ENCODE measurements at regions not wholly inside any gene's neighbourhood (a gene's known extent, or its start where the extent isn't known, plus 50 kb on each side); places are given as distances from the start of the nearest gene placed in this dataset.

- TF ChIP-seq, protein P1, sequence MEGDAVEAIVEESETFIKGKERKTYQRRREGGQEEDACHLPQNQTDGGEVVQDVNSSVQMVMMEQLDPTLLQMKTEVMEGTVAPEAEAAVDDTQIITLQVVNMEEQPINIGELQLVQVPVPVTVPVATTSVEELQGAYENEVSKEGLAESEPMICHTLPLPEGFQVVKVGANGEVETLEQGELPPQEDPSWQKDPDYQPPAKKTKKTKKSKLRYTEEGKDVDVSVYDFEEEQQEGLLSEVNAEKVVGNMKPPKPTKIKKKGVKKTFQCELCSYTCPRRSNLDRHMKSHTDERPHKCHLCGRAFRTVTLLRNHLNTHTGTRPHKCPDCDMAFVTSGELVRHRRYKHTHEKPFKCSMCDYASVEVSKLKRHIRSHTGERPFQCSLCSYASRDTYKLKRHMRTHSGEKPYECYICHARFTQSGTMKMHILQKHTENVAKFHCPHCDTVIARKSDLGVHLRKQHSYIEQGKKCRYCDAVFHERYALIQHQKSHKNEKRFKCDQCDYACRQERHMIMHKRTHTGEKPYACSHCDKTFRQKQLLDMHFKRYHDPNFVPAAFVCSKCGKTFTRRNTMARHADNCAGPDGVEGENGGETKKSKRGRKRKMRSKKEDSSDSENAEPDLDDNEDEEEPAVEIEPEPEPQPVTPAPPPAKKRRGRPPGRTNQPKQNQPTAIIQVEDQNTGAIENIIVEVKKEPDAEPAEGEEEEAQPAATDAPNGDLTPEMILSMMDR (IDR thresholded peaks at IDR 0.05; ENCODE audit: insufficient read depth, low read depth, low read length), result no peak
- Histone ChIP-seq H3K27me3 (ENCODE audit: control insufficient read depth, insufficient read depth, low read length) (no peaks in the 10 kb centered on the region), H3K4me3 (ENCODE audit: low read depth, low read length) (no peak overlapping the region), H3K36me3 (ENCODE audit: control insufficient read depth, insufficient read depth, low read length) (no peaks in the 10 kb centered on the region)
- CTCF ChIA-PET, result no interaction called here
- POLR2A ChIA-PET, result no interaction called here
- DNase-seq (ENCODE audit: low read depth), result no peak
These were observed 545.3 kb upstream of the SALL1 start for GRCh38 chr16:51696376-51696775.

- Histone ChIP-seq H3K36me3 (ENCODE audit: control insufficient read depth, insufficient read depth, low read length) (no peaks in the 10 kb centered on the region), H3K27me3 (ENCODE audit: control insufficient read depth, insufficient read depth, low read length) (no peaks in the 10 kb centered on the region), H3K4me3 (ENCODE audit: low read depth, low read length) (no peak overlapping the region)
- POLR2A ChIA-PET, result no interaction called here
- CTCF ChIA-PET, result no interaction called here
- DNase-seq (ENCODE audit: low read depth), result no peak
- TF ChIP-seq, protein P1 (IDR thresholded peaks at IDR 0.05; ENCODE audit: insufficient read depth, low read depth, low read length), result no peak
These were observed 540.0 kb upstream of the SALL1 start for GRCh38 chr16:51691109-51691508.

DNA sequence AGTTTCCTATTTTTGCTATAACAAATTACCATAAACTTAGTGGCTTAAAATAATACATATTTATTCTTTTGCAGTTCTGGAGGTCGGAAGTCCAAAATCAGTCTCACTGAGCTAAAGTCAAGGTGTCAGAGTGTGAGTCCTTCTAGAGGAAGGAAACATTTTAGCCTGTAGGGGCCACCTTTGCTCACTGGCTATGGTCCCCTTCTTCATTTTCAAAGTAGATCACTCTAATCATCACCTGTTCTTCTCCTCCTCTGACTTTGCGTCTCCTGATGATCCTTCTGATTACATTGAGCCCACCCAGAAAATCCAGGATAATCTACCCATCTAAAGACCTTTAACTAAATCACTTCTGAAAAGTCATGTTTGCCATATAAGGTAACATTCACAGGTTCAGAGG is 534.4 kb upstream of the SALL1 start:
- TF ChIP-seq, protein P1 (IDR thresholded peaks at IDR 0.05; ENCODE audit: insufficient read depth, low read depth, low read length), result no peak

GRCh38 chr16:51683882-51684281 is 532.8 kb upstream of the SALL1 start:
- TF ChIP-seq, protein P1 (IDR thresholded peaks at IDR 0.05; ENCODE audit: insufficient read depth, low read depth, low read length), result no peak
- DNase-seq (ENCODE audit: low read depth), result no peak
- no peaks in the 10 kb centered on the region for H3K36me3 ChIP-seq (ENCODE audit: control insufficient read depth, insufficient read depth, low read length)
- H3K4me3 ChIP-seq (ENCODE audit: low read depth, low read length), result no peak overlapping the region
- ChIA-PET CTCF (interaction anchor here (0.6 to 1.8 kb wide), 2 partner anchors 17 to 445 kb away, joined by 3 to 4 read pairs; no protein-coding TSS in a partner anchor), POLR2A (no interaction called here)
- no peaks in the 10 kb centered on the region for H3K27me3 ChIP-seq (ENCODE audit: control insufficient read depth, insufficient read depth, low read length)

More for the DNA sequence above, 534.4 kb upstream of the SALL1 start:
- POLR2A ChIA-PET, result no interaction called here
- DNase-seq (ENCODE audit: low read depth), result no peak
- no peak overlapping the region for H3K4me3 ChIP-seq (ENCODE audit: low read depth, low read length)
- no peaks in the 10 kb centered on the region for H3K27me3 ChIP-seq (ENCODE audit: control insufficient read depth, insufficient read depth, low read length)
- CTCF ChIA-PET, result interaction anchor here (0.7 kb wide), 1 partner anchor 9 kb away, joined by 3 read pairs; no protein-coding TSS in a partner anchor
- H3K36me3 ChIP-seq (ENCODE audit: control insufficient read depth, insufficient read depth, low read length), result no peaks in the 10 kb centered on the region

DNA sequence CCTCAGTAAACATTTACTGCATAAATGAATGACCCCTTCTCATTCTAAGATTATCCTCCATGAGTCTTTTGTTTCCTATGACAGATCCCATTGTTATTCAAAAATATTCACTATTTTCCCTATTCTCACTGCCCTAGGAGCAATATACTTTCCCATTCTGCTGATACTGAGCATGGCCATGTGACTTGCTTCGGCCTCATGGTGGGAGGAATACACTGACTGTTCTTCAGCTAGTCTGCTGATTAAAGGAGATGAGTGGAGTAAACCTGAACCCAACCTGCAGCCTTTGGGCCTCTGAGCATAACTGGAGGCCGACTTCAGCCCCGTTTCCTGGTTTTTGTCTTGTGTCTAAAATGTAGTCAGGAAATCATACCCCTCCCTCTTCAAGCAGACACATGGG is 531.8 kb upstream of the SALL1 start:
- no peak overlapping the region for H3K4me3 ChIP-seq (ENCODE audit: low read depth, low read length)
- CTCF ChIA-PET, result no interaction called here
- TF ChIP-seq, protein P1 (IDR thresholded peaks at IDR 0.05; ENCODE audit: insufficient read depth, low read depth, low read length), result no peak
- POLR2A ChIA-PET, result no interaction called here
- no peaks in the 10 kb centered on the region for H3K27me3 ChIP-seq (ENCODE audit: control insufficient read depth, insufficient read depth, low read length)
- no peak for DNase-seq (ENCODE audit: low read depth)
- no peaks in the 10 kb centered on the region for H3K36me3 ChIP-seq (ENCODE audit: control insufficient read depth, insufficient read depth, low read length)

Measured in BJ (cell line).